ELR (cell line): ENCODE measurements at regions not wholly inside any gene's neighbourhood (a gene's known extent, or its start where the extent isn't known, plus 50 kb on each side); places are given as distances from the start of the nearest gene placed in this dataset.
"Not testable (repeated sequence)": the region's sequence is repeated elsewhere in the genome, so short reads cannot be mapped to it uniquely, and the experiment has no call there.

Experiments used
- DNase-seq: peaks from one replicate; pipeline ENCODE4 v3.0.0-alpha.2; 2015; ENCODE audit warnings: low read depth

DNA sequence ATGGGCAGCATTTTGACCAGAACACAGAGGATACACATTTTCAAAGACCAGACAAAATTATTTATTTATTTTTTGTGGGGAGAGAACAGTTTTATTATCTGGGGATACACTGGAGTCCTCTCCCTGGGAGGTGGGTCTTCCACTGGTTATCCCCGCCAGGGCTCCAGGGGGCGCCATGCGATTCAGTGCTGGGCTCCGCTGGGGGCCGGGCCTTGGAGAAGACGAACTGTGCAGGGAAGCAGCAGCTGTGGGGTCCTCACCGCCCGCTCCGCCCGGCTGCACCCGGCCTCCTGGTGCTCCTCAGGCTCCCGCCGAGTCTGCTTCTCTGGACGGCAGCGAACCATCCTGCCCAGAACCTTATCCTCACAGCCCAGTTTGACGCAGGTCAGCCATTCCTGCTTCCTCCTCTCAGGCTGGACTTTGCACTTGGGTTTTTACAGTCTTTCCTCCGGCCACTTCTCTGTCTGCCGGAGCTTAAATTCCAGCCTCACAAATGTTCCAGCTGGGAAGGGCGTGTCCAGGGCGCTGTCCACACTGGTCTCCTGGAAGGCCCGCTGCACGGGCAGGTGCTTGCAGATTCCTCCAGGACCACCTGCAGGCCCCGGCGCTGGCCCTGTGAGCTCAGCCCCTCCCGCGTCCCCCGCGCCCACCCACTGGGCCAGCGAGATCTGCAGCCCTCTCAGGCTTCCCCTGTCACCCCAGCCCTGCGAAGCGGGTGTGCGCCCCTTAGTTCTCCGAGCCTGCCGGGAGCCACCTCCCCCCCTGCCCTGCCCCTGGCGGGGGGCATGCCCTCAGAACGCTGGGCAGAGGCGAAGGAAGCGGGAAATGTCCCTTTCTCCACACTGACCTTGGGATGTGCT is 1830.0 kb upstream of the DEFB115 start:
- no peak for DNase-seq

DNA sequence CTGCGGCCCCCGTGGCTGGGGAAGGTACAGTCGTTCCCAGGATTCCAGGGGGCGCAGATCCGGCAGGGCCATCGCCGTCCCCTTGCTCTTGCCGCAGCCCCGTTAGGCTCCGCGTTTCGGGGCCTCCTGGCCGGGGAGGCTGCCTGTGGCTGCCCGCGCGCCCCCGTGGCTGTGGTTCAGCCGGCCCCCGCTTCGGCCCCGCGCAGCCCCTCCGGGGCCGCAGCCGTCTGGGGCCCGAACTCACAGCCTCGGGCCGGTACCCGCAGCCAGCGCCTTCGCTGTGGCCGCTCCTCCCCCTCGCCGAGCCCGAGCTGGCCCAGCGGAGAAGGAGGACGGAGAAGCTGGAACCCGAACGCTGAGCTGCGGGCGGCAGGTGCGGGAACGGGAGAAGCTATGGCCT is 1826.9 kb upstream of the DEFB115 start:
- DNase-seq = no peak

DNA sequence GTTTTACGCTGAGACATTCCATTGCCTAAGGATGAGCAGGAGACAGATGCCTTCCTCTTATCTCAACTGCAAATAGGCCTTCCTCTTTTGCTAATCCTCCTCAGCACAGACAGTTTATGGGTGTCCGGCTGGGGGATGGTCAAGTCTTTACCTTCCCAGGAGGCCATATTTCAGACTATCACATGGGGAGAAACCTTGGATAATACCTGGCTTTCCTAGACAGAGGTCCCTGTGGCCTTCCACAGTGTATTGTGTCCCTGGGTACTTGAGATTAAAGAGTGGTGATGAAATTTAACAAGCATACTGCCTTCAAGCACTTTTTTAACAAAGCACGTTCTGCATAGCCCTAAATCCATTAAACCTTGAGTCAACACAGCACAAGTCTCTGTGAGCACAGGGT is 1816.7 kb upstream of the DEFB115 start:
- not testable (repeated sequence) for DNase-seq

DNA sequence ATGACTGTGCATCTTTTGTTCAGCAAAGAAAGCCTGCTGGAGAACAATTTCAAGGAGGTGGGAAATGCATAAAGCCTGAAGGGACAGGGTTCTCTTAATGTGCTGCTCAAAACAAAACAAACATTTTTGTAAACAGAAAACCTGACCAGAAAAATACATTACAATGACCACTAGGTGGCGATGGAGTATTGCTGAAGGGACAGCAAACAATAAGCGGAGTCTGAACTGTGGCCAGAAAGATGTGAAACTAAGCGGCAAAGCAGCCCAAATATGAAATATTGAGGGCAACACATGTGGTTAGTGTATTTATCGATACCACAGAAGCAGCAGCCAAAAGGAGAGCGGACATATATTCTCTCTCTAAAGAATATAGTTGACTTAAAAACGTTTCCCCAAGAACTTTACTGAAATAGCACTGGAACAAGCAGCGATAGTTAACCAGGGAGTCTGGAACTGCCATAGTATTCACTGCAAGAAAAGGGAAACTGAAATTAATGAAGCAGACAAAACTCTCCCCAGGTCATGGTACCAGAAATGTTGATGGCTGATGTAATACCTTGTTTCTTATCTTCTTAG is 1814.2 kb upstream of the DEFB115 start:
- DNase-seq = peak; percentile 57

DNA sequence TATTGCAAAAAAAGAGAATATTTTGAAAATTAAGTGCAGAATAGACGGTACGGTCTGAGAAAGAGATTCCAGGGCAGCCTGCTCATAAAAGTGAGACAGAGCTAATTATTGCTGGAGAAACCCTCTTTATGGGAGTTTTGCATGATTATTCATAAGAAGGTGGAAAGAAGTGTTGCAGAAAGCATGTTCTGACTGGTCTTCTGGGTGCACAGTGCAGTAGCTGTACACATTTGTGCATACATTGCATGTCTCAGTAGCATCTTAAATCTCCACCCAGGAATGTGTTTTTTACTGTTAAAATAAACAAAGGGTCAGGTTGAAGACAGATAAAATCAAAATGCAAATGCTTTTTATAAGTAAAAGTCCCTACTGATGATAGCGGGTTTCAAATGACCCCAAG is 1813.6 kb upstream of the DEFB115 start:
- DNase-seq = no peak

DNA sequence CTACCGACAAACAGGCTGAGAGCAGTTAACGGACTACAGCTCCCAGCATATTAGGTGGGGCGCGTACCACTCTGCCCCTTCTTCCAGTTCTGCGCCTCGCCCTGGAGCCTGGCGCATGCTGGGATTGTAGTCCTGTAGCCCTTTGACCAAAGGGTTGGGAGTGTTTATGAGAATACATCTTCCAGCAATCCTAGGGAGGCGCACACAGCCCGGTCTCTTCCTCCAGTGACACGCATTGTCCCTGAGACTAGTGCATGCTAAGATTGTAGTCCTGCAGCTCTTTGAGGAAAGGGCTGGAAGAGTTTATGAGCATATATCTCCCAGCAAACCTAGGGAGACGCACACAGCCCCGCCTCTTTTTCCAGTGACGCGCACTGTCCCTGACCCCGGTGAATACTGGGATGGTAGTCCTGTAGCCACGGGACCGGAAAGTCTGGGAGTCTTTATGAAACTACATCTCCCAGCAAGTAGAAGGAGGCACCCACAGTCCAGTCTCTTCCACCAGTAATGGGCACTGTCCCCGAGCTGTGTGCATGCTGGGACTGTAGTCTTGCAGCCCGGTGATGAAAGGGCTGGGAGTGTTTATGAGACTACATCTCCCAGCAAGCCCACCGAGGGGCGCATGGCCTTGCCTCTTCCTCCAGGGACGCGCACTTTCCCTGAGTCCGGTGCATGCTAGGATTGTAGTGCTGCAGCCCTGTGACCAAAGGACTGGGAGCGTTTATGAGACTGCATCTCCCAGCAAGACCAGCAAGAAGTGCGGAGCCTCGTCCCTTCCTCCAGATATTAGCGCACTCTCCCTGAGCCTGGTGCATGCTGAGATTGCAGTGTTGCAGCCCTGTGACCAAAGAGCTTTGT is 1812.2 kb upstream of the DEFB115 start:
- DNase-seq = peak; percentile 45

DNA sequence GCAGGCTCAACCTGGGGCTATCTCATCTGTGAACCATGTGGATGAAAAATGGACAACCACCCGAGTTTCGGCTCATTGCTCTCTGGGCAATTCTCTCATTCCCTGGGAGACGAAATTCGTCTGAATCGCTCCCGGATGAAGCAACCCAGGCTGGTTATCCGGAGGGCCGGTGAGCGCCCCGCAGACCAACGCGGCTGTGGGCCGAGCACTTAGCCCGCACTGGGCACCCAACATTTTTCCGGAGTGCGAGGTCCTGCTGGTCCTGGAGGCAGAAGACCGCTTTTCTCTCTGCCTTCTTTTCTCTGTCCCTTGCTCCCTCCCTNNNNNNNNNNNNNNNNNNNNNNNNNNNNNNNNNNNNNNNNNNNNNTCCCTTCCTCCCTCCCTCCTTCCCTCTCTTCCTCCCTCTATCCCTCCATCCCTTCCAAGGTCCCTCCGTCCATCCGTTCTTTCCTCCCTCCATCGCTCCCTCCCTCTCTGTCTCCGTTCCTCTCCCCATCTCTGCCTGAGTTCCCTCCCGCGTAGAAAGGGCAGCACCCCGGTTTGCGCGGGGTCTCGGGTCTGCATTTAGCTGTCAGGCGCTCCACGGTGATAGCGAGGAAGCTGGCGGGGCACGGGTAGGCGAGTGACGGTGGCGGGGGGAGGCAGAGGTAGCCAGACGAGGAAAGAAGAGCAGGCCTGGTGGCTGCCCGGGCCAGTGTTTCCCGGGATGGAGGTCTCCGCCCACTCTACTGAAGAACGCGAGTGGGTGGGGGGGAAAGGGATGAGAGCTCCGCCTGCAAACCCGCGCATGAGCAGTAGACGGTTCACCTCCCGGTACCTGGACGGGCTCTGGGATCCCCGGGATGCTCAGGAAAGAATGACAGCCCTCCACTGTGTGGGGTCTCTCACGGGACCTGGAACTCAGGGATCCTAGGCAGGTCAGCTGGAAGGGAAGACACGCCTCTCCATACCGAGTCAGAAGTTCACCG is 1809.7 kb upstream of the DEFB115 start:
- not testable (repeated sequence) for DNase-seq

DNA sequence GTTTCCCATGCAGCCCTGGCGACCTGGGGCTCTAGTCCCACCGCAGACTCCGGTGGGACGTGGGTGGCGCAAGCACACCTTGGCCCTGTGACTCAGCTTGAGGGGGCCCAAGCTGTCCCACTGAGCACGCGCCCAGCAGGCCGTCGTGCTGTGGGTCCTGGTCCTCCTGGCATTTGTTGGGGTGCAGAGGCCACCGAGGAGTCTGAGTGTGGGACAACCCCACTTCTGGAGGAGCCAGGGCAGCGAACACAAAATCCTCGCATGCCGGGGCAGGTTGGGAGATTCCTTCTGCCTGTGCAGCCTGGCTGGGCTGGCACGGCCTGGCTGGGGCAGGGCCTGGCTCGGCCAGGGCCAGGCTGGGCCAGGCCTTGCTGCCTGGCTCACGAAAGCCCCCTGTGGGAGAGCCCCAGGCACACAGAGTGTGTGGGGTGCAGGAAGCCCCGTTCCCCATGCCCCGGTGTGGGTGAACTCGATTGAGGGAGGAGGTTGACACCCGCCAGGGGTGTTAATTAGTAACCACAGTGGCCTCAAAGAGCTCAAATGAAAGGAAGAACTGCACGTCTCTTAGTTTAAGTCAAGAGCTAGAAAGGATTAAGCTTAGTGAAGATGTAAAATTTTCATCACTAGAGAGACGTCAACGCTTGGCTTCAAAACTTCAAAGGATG is 1808.5 kb upstream of the DEFB115 start:
- DNase-seq = no peak

DNA sequence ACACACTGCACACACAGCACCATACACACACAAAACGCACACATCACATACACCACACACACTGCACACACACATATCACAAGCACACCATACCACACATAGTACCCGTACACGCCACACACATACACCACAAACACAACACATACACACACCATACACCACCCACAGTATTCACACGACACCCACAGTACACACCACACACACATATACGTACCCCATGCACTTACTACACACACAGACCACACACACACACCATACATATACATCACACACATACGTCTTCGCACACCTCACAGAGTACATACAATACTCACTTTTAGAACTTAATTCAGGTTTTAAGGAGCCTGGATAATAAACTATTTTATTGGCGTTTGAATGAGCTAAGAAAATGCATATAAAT is 1805.3 kb upstream of the DEFB115 start:
- DNase-seq = no peak

DNA sequence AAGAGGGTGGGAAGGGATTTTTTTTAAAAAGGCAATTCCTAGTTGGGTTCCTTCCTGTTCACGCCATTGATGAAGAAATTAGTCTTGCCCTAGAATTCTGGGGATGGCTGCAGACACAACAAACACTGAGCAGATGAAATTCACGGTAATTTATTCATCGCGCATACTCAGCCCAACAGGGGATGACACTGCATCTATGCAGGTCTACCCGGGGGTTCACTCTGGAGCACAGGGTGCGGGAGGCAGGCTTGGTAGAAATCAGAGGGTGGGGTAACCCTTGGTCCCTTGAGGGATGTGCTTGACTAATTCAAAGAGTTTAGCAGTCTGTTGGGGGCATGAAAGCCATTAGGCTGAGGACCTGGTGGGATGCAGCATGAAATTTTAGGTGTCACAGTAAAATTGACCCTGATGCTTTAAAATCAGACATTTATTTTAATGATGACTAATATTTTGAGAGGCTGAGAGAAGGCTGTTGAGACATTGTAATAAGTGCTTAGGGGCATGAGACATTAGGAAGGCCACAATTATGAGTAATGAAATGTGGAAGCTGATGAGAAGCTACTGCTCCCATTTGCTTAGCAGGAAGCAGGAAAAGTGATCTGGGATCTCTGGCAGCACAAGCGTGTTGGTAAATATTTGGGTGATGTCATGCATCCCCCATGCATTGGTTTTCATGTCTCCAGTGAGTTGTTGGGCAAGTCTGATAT is 1800.3 kb upstream of the DEFB115 start:
- peak; percentile 50 for DNase-seq

DNA sequence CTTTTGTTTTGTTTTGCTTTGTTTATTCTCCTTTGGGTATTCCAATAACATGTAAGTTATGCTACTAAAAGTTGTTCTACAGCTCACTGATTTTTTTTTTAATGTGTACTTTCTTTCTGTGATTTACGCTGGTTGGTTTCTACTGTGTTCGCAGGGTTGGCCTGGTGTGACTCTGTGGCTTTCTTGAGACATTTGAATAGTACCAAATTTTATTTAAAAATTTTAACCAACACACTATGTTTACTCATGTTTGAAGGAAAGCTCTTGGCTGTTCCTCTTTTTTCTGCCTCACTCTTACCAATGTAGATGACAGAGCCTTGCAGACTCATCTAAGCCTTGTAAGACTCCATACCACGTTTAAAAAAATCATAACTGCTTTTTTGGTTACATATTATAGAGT is 1784.9 kb upstream of the DEFB115 start:
- no peak for DNase-seq

DNA sequence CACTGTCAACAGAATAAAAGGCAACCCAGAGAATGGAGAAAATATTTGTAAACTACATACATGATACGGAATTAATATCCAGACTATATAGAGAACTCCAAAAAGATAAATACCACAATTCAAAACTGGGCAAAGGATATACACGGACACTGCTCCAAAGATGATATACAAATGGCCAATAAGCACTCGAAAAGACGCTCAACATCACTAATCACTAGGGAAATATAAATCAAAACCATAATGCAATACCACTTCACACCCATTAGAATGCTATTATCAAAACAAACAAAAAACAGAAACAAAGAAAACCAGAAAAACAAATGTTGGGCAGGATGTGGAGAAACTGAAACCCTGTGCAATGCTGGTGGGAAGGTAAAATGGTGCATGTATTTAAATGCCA is 1764.6 kb upstream of the DEFB115 start:
- not testable (repeated sequence) for DNase-seq

DNA sequence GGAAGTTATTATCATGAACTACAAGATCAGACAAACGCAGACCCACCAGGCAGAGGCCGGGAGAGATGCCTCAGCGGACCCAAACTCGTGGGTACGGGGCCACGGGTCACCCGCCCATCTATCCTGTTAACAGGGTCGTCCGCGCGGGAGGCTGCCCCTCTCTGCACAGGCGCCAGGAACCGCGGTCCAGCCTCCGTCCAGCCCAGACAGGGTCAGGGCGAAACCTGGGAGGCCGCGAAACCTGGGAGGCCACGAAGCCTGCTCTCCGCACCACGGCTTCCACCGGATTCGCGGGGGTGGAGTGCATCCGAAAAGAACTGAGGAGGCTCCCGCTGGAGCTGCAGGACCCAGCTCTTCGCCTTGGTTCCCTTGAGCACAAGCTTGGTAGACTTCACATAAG is 1760.7 kb upstream of the DEFB115 start:
- DNase-seq = not testable (repeated sequence)

DNA sequence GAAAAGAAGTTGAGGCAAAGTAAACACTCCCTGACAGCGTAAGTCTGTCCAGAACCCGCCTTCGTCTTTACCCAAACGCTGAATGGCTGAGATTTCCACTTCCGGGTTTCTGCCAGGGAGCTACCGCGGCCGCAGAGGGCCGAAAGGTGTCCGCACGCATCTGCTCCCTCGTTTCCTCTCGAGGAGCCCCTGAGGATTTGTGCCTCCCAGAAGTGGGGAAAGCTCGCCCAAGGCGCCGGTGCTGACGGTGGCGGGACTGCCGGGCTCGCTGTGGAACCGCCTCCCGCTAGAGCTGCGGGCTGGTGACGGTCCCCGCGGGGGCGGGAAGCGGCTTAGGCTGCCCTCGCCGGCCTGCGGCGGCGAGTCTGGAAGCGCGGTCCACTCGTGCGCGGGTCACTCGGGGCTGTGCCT is 1760.2 kb upstream of the DEFB115 start:
- DNase-seq = no peak

DNA sequence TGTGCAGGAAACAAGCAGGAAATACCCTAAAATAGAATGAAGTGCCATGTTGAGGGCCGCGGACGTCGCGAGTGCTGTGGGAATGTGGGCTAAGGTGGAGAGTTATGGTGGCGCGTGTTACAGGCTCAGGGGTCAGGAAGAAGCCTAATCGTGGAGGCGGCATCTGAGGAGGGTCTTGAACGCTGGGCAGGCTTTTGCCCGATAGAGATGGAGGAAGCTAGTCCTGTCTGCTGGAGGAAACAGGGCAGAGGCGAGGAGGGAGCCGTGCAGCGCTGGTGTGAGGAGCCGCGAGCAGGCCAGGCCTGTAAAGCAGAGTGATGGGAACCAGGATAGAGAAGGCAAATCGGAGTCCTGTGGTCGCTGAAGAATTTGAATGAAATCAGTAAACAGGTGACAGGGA is 1759.8 kb upstream of the DEFB115 start:
- not testable (repeated sequence) for DNase-seq

DNA sequence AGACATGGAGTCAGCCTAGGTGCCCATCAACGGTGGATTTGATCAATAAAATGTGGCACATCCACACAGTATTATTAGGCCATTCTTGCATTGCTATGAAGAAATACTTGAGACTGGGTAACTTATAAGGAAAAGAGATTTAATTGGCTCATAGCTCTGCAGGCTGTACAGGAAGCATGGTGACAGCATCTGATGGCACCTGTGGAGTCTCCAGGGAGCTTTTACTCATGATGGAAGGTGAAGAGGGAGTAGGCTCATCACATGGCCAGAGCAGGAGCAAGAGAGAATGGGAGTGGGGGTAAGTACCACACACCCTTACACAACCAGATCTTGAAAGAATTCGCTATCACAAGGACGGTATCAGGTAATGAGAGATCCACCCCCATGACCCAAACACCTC is 1756.7 kb upstream of the DEFB115 start:
- DNase-seq = not testable (repeated sequence)

DNA sequence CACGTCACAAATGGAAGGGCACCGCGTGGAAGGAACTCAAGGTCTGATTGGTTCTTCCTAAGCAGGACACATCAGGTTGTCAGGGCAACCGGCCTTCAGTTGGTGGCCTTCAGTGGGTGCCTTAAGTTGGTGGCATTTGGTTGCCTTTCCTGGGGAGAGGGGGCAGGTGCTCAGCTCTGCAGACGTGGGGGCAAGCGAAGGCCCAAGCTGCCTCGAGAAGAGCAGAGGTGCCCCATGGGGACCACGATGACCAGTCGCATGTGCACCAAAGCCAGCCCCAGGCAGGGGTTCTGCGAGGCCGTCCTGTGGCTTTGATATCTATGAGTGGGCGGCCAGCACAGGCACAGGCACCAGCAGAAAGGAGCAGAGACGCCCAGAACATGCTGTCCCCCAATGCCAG is 1742.8 kb upstream of the DEFB115 start:
- DNase-seq = not testable (repeated sequence)

DNA sequence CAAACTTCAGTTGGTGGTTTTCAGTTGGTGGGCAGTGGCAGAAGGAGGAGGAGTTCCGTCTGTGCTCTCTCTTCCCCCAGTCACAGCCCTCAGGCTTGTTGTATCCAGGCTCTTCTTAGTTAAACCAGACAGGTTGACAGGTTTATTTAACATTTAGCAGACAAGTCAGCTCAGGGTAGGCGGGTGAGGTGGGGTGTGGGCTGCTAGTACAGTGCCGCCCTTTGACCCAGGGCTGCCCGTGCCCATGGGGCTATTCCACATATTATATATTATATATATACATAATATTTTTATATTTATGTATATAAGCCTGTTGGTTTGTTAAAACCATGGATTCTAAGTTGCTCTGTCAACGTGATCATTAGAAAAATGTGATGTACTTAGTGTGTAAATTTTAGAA is 1740.6 kb upstream of the DEFB115 start:
- not testable (repeated sequence) for DNase-seq

DNA sequence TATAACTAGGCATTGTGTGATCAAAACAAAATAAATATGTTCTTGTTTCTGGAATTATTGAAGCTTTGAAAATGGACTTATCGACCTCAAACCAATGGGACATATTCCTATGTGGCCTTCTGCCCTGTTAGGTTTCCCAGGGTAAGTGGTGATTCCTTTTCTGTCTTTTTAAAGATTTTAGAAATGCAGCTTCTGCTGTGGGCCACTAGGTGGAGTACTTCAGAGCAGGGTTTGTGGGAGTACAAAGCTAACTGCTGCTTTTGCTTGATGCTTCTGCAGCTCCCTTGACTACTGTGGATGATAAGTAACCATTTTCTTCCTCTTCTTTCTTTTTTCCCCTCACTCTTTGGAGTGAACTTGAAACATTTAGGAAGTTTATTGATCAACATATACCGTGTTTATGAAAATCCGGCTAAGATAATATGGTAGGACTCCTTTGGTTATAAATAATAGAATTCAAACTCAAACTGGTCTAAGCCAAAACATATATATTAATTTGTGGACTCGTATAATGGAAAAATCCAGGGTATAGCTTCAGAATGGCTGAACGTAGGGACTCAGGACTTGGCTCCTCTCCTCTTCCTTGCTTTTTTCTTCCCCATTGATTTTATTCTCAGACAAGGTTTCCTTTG is 1737.7 kb upstream of the DEFB115 start:
- DNase-seq = peak; percentile 4
